ENCODE measurements at regions not wholly inside any gene's neighbourhood (a gene's known extent, or its start where the extent isn't known, plus 50 kb on each side); places are given as distances from the start of the nearest gene placed in this dataset.

DNA sequence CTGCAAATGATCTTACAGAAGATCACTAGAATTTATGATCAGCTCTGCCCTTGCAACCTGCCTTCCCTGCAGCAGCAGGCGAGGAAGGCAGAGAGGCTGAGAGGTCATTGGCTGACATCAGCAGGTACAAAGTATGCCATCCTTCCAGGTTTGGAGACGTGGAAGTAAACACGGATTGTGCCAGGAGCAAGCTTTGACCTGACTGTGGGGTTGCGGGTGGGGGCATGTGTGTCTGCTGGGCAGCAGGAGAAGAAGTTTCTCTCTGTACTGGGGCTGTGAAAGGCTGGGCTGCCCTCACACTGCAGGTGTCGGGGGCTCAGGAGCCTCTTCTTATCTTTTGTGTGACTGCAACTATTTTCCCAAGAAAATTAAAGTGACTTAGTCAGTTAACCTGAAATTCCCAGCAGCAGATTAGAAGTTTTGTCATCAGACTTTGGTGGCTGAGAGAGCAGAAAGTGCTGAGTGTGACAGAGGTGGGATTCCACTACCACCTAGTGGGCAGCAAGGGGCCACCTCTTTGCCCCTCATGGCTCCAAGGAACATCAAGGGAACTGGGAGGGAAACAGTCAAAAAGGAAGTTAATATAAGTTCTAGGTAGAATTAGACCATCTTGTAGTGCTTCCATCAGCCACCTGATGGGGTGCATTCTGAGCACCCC, 565.9 kb downstream of the ETS1 start:
- H3K4me3 ChIP-seq (ENCODE audit: low read depth, low read length), result no peak overlapping the region
- TF ChIP-seq, protein P1, sequence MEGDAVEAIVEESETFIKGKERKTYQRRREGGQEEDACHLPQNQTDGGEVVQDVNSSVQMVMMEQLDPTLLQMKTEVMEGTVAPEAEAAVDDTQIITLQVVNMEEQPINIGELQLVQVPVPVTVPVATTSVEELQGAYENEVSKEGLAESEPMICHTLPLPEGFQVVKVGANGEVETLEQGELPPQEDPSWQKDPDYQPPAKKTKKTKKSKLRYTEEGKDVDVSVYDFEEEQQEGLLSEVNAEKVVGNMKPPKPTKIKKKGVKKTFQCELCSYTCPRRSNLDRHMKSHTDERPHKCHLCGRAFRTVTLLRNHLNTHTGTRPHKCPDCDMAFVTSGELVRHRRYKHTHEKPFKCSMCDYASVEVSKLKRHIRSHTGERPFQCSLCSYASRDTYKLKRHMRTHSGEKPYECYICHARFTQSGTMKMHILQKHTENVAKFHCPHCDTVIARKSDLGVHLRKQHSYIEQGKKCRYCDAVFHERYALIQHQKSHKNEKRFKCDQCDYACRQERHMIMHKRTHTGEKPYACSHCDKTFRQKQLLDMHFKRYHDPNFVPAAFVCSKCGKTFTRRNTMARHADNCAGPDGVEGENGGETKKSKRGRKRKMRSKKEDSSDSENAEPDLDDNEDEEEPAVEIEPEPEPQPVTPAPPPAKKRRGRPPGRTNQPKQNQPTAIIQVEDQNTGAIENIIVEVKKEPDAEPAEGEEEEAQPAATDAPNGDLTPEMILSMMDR (IDR thresholded peaks at IDR 0.05; ENCODE audit: low read depth, low read length), result peak; percentile 68

DNA sequence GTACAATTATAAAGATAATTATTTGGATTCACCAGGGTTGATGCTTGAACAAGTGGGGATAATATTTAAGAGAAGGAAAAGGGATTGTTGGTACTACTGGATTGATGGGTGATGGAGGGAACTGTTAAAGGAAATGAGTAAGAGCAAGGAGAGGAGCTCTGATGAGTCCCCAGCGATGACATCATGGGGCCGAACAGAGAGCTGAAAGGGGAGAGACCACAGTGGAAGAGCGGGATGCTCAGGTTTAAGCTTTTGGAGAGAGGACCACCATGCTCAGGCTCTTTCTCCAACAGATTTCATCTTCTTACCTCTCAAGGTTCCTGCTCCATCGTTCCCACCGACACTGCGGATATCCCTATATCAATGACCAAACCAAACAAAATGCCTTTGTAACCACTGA, 568.7 kb downstream of the ETS1 start:
- TF ChIP-seq, protein P1 (IDR thresholded peaks at IDR 0.05; ENCODE audit: low read depth, low read length), result no peak
- H3K4me3 ChIP-seq (ENCODE audit: low read depth, low read length), result no peak overlapping the region

DNA sequence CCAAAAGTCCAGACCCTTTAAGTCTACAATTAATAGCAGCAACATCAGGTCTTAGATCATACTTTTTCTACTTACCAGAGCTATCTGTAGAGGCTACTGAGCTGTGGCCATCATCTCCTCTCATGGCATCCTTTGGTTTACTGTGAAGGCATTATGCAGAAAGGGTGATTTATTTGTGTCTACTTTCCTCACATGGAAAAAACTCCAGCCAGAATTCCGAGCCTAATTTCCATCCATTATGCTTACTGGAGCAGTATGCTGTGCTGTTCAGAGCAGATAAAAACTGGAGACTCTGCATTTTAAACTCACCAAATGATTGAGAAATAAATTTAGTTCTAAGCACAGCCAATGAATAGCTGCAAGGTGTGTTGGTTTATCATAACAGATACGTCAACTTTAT, 581.8 kb downstream of the ETS1 start:
- no peak overlapping the region for H3K4me3 ChIP-seq (ENCODE audit: low read depth, low read length)
- TF ChIP-seq, protein P1 (IDR thresholded peaks at IDR 0.05; ENCODE audit: low read depth, low read length), result no peak

DNA sequence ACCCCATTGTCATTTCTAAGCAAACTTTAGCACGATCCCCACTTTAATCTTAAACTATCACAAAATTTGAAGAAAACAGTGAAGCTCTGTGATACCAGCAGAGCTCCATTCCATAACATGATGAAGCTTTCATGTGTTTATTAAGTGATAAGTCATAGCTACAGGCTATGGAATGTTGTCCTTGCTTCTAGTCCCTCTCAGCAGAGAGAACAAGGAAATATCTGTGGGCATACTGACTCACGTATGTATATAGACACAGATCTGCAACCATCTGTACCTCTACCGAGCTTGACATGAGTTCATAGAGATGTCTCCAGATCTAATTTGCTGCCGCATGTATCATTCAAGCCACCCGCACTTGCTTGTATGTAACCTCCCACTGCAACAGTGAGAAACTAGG, 588.9 kb downstream of the ETS1 start:
- TF ChIP-seq, protein P1 (IDR thresholded peaks at IDR 0.05; ENCODE audit: low read depth, low read length), result no peak
- no peak overlapping the region for H3K4me3 ChIP-seq (ENCODE audit: low read depth, low read length)

DNA sequence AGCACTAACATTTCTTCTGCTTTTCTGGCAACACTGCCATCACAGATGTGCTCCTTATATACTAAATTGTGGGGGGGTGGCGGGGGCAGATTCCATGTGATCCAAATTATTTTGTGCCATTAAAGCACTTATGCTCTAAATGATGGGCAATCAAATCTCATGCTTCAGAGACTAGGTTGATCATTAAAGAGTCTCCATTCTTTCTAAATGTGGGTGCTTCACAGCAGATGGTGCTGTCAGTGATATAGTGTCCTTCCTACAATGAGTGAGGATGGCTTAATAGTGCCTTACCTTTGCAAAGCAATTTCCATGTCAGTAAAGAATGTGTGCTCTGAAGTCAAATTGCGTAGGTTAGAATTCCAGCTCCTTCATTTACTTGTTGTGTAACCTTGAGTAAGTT, 589.8 kb downstream of the ETS1 start:
- TF ChIP-seq, protein P1 (IDR thresholded peaks at IDR 0.05; ENCODE audit: low read depth, low read length), result no peak
- no peak overlapping the region for H3K4me3 ChIP-seq (ENCODE audit: low read depth, low read length)

DNA sequence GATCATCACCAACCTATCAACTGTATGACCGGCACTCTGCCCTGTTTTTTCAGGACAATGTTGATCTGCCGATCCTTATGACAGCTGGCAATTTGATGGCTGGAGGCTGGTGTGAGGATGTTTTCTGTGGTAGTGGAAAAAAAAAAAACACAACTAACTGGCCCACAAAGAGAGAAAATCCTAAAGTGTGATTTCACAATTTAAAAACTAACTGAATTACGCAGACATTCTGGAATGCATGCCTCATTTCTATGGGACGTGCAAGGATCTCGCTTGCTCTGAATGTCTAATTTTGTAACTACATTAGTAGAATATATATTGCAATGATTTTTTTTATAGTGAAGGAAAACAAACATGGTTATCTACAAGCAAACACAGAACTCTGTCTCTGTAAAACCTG, 590.5 kb downstream of the ETS1 start:
- TF ChIP-seq, protein P1 (IDR thresholded peaks at IDR 0.05; ENCODE audit: low read depth, low read length), result no peak

DNA sequence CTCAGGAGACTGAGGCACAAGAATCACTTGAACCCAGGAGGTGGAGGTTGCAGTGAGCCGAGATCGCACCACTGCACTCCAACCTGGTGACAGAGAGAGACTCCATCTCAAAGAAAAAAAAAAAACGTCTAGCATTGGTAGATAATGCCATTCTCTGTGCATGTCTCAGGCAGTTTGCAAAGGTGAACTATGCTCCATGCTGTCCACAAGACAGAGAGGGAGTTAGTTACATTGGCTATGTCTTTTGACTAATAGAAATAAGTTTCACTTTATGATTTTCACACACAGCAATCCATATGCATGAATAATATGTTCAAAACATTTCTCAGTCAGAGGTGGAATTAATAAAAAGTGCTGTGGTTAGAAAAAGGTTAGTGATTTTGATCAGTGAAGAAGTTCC, 591.4 kb downstream of the ETS1 start:
- H3K4me3 ChIP-seq (ENCODE audit: low read depth, low read length), result no peak overlapping the region
- TF ChIP-seq, protein P1 (IDR thresholded peaks at IDR 0.05; ENCODE audit: low read depth, low read length), result no peak

More for the DNA sequence above, 590.5 kb downstream of the ETS1 start:
- no peak overlapping the region for H3K4me3 ChIP-seq (ENCODE audit: low read depth, low read length)

All from WI38 (cell line).